ENCODE measurements at regions not wholly inside any gene's neighbourhood (a gene's known extent, or its start where the extent isn't known, plus 50 kb on each side); places are given as distances from the start of the nearest gene placed in this dataset.

DNA sequence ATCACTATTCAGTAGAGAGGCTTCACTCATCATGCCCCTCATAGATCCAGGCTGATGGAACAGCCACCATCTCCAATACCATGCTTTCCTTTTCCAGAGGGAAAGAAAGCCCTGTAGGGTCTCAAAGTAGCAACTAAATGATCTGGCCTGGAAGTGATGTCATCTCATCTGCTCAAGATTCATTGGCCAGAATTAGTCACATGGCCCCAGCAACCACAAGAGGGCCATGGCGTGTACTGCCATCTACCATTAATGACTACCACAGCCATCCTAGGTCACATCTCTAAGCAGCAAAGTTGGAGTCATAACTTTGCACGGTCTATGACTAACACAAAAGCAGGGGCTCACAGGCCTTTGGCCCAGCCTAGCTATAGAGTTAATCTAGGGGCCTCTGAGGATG, 194.8 kb downstream of the KIT start:
- CTCF ChIA-PET: no interaction called here
- H3K27me3 ChIP-seq (replicated peaks; ENCODE audit: control insufficient read depth, insufficient read depth, low read length): no peaks in the 10 kb centered on the region
- Mint-ChIP-seq H3K4me1 (ENCODE audit: low read depth, unreplicated experiment) (no peaks in the 10 kb centered on the region), H3K4me3 (ENCODE audit: unreplicated experiment) (no peak overlapping the region), H3K27ac (ENCODE audit: unreplicated experiment) (no peak overlapping the region), H3K27me3 (ENCODE audit: insufficient read depth, unreplicated experiment) (peaks cover 6% of the 10 kb centered on the region), H3K9me3 (ENCODE audit: unreplicated experiment) (no peaks in the 10 kb centered on the region), H3K36me3 (ENCODE audit: insufficient read depth, unreplicated experiment) (no peaks in the 10 kb centered on the region)
- no TSS peak for BruUV-seq (replicated peaks)
- intact Hi-C loops (cut with micrococcal nuclease; ENCODE audit: unreplicated experiment): no loop called here
- no peaks in the 10 kb centered on the region for H3K9me3 ChIP-seq
- TF ChIP-seq, protein P1, sequence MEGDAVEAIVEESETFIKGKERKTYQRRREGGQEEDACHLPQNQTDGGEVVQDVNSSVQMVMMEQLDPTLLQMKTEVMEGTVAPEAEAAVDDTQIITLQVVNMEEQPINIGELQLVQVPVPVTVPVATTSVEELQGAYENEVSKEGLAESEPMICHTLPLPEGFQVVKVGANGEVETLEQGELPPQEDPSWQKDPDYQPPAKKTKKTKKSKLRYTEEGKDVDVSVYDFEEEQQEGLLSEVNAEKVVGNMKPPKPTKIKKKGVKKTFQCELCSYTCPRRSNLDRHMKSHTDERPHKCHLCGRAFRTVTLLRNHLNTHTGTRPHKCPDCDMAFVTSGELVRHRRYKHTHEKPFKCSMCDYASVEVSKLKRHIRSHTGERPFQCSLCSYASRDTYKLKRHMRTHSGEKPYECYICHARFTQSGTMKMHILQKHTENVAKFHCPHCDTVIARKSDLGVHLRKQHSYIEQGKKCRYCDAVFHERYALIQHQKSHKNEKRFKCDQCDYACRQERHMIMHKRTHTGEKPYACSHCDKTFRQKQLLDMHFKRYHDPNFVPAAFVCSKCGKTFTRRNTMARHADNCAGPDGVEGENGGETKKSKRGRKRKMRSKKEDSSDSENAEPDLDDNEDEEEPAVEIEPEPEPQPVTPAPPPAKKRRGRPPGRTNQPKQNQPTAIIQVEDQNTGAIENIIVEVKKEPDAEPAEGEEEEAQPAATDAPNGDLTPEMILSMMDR (IDR thresholded peaks at IDR 0.05; ENCODE audit: insufficient read depth in 1 of 2, low read depth in 1 of 2, low read length in 1 of 2, severe bottlenecking in 1 of 2, unreplicated experiment in 1 of 2): no peak
- no peaks in the 10 kb centered on the region for H3K36me3 ChIP-seq (ENCODE audit: control insufficient read depth, insufficient read depth, low read length)
- no peaks in the 10 kb centered on the region for H3K4me1 ChIP-seq
- DNase-seq: no peak
- H3K4me3 ChIP-seq (ENCODE audit: low read depth, low read length): no peak overlapping the region
- POLR2A ChIA-PET: no interaction called here

DNA sequence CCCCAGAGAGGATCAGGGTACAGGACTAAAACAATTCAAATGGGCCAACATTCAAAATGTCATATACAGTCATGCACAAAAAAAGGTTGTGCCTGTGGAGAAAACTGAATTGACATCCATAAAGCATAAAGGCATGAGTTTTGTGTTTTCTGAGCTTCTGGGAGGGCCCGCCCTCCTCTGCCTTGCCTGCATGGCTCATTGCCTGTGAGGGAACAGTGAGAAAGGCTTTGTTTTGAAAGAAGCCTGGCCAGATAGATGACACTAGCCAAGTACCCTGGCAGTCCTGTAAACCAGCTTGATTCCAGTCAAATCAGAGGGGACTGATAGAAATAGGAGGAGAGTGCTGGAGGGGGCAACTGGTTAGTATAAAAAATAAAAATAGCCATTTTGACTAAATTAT, 194.3 kb downstream of the KIT start:
- Mint-ChIP-seq H3K27ac (ENCODE audit: unreplicated experiment) (no peak overlapping the region), H3K4me3 (ENCODE audit: unreplicated experiment) (no peak overlapping the region), H3K36me3 (ENCODE audit: insufficient read depth, unreplicated experiment) (no peaks in the 10 kb centered on the region), H3K4me1 (ENCODE audit: low read depth, unreplicated experiment) (no peaks in the 10 kb centered on the region), H3K27me3 (ENCODE audit: insufficient read depth, unreplicated experiment) (peaks cover 6% of the 10 kb centered on the region), H3K9me3 (ENCODE audit: unreplicated experiment) (no peaks in the 10 kb centered on the region)
- Histone ChIP-seq H3K4me3 (ENCODE audit: low read depth, low read length) (no peak overlapping the region), H3K36me3 (ENCODE audit: control insufficient read depth, insufficient read depth, low read length) (no peaks in the 10 kb centered on the region), H3K4me1 (no peaks in the 10 kb centered on the region), H3K9me3 (no peaks in the 10 kb centered on the region), H3K27me3 (replicated peaks; ENCODE audit: control insufficient read depth, insufficient read depth, low read length) (no peaks in the 10 kb centered on the region)
- ChIA-PET CTCF (no interaction called here), POLR2A (no interaction called here)
- no peak for DNase-seq
- intact Hi-C loops (cut with micrococcal nuclease; ENCODE audit: unreplicated experiment): no loop called here
- TF ChIP-seq, protein P1 (IDR thresholded peaks at IDR 0.05; ENCODE audit: insufficient read depth in 1 of 2, low read depth in 1 of 2, low read length in 1 of 2, severe bottlenecking in 1 of 2, unreplicated experiment in 1 of 2): no peak
- no TSS peak for BruUV-seq (replicated peaks)

DNA sequence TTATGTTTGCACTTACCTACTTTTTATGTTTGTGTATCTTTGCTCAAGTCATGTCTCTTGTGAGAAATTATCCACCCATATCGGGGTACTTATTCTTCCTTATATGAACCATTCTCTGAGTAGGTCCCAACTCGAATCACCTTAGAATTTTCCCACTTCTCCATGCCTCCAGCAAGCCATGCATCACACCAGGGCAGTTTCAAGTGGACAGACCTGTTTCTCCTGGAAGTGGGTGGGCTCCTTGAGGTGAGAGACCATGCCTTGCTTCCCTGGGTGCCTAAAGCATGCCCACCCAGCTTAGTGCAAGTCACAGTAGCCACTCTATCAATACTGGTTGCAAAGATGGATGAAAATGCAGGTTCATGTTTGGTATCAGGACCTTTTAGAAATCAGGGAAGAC, 187.2 kb downstream of the KIT start:
- TF ChIP-seq, protein P1 (IDR thresholded peaks at IDR 0.05; ENCODE audit: insufficient read depth in 1 of 2, low read depth in 1 of 2, low read length in 1 of 2, severe bottlenecking in 1 of 2, unreplicated experiment in 1 of 2): no peak
- no peaks in the 10 kb centered on the region for H3K9me3 ChIP-seq
- intact Hi-C loops (cut with micrococcal nuclease; ENCODE audit: unreplicated experiment): loop anchor here (10.0 kb wide), 1 partner anchor 120 kb away; no protein-coding TSS in a partner anchor
- no peaks in the 10 kb centered on the region for H3K4me1 ChIP-seq
- CTCF ChIA-PET: no interaction called here
- H3K36me3 ChIP-seq (ENCODE audit: control insufficient read depth, insufficient read depth, low read length): no peaks in the 10 kb centered on the region
- no peak overlapping the region for H3K27ac Mint-ChIP-seq (ENCODE audit: unreplicated experiment)
- BruUV-seq (replicated peaks): no TSS peak
- H3K9me3 Mint-ChIP-seq (ENCODE audit: unreplicated experiment): no peaks in the 10 kb centered on the region
- POLR2A ChIA-PET: no interaction called here
- H3K27me3 ChIP-seq (replicated peaks; ENCODE audit: control insufficient read depth, insufficient read depth, low read length): no peaks in the 10 kb centered on the region
- no peak overlapping the region for H3K4me3 ChIP-seq (ENCODE audit: low read depth, low read length)
- no peaks in the 10 kb centered on the region for H3K36me3 Mint-ChIP-seq (ENCODE audit: insufficient read depth, unreplicated experiment)
- H3K4me3 Mint-ChIP-seq (ENCODE audit: unreplicated experiment): no peak overlapping the region
- no peaks in the 10 kb centered on the region for H3K4me1 Mint-ChIP-seq (ENCODE audit: low read depth, unreplicated experiment)
- peaks cover 3% of the 10 kb centered on the region for H3K27me3 Mint-ChIP-seq (ENCODE audit: insufficient read depth, unreplicated experiment)
- no peak for DNase-seq

All from Caco-2 (cell line).